ENCODE measurements at regions not wholly inside any gene's neighbourhood (a gene's known extent, or its start where the extent isn't known, plus 50 kb on each side); places are given as distances from the start of the nearest gene placed in this dataset.

GRCh38 chr4:171202908-171203307 is 610.3 kb upstream of the GALNTL6 start:
- no peaks in the 10 kb centered on the region for H3K4me1 Mint-ChIP-seq
- H3K36me3 Mint-ChIP-seq (ENCODE audit: low read depth): no peaks in the 10 kb centered on the region
- TF ChIP-seq, protein P1, sequence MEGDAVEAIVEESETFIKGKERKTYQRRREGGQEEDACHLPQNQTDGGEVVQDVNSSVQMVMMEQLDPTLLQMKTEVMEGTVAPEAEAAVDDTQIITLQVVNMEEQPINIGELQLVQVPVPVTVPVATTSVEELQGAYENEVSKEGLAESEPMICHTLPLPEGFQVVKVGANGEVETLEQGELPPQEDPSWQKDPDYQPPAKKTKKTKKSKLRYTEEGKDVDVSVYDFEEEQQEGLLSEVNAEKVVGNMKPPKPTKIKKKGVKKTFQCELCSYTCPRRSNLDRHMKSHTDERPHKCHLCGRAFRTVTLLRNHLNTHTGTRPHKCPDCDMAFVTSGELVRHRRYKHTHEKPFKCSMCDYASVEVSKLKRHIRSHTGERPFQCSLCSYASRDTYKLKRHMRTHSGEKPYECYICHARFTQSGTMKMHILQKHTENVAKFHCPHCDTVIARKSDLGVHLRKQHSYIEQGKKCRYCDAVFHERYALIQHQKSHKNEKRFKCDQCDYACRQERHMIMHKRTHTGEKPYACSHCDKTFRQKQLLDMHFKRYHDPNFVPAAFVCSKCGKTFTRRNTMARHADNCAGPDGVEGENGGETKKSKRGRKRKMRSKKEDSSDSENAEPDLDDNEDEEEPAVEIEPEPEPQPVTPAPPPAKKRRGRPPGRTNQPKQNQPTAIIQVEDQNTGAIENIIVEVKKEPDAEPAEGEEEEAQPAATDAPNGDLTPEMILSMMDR (conservative IDR thresholded peaks at IDR 0.05): no peak
- H3K27me3 Mint-ChIP-seq (ENCODE audit: low read depth): no peaks in the 10 kb centered on the region
- H3K4me3 Mint-ChIP-seq: no peak overlapping the region
- H3K27ac Mint-ChIP-seq (ENCODE audit: unreplicated experiment): no peak overlapping the region
- no peak for DNase-seq (ENCODE audit: low read depth, low spot score)
- H3K9me3 Mint-ChIP-seq: no peaks in the 10 kb centered on the region

GRCh38 chr4:171186700-171187099 is 626.5 kb upstream of the GALNTL6 start:
- no peaks in the 10 kb centered on the region for H3K36me3 Mint-ChIP-seq (ENCODE audit: low read depth)
- H3K4me1 Mint-ChIP-seq: no peaks in the 10 kb centered on the region
- no peaks in the 10 kb centered on the region for H3K27me3 Mint-ChIP-seq (ENCODE audit: low read depth)
- no peaks in the 10 kb centered on the region for H3K9me3 Mint-ChIP-seq
- TF ChIP-seq, protein P1 (conservative IDR thresholded peaks at IDR 0.05): no peak
- no peak for DNase-seq (ENCODE audit: low read depth, low spot score)
- no peak overlapping the region for H3K27ac Mint-ChIP-seq (ENCODE audit: unreplicated experiment)
- H3K4me3 Mint-ChIP-seq: no peak overlapping the region

- Mint-ChIP-seq H3K9me3 (no peaks in the 10 kb centered on the region), H3K4me1 (no peaks in the 10 kb centered on the region)
Observed at GRCh38 chr4:171181090-171181489, 632.1 kb upstream of the GALNTL6 start.

GRCh38 chr4:171170671-171171070 is 642.5 kb upstream of the GALNTL6 start:
- Mint-ChIP-seq H3K27me3 (ENCODE audit: low read depth) (no peaks in the 10 kb centered on the region), H3K4me3 (no peak overlapping the region), H3K4me1 (no peaks in the 10 kb centered on the region), H3K9me3 (peaks cover 10% of the 10 kb centered on the region), H3K27ac (ENCODE audit: unreplicated experiment) (no peak overlapping the region), H3K36me3 (ENCODE audit: low read depth) (no peaks in the 10 kb centered on the region)
- TF ChIP-seq, protein P1 (conservative IDR thresholded peaks at IDR 0.05): no peak
- DNase-seq (ENCODE audit: low read depth, low spot score): no peak

More at GRCh38 chr4:171181090-171181489, 632.1 kb upstream of the GALNTL6 start:
- no peak for DNase-seq (ENCODE audit: low read depth, low spot score)
- H3K27me3 Mint-ChIP-seq (ENCODE audit: low read depth): no peaks in the 10 kb centered on the region
- TF ChIP-seq, protein P1 (conservative IDR thresholded peaks at IDR 0.05): no peak
- H3K4me3 Mint-ChIP-seq: no peak overlapping the region
- no peaks in the 10 kb centered on the region for H3K36me3 Mint-ChIP-seq (ENCODE audit: low read depth)
- H3K27ac Mint-ChIP-seq (ENCODE audit: unreplicated experiment): peak overlapping the region; percentile 8

DNA sequence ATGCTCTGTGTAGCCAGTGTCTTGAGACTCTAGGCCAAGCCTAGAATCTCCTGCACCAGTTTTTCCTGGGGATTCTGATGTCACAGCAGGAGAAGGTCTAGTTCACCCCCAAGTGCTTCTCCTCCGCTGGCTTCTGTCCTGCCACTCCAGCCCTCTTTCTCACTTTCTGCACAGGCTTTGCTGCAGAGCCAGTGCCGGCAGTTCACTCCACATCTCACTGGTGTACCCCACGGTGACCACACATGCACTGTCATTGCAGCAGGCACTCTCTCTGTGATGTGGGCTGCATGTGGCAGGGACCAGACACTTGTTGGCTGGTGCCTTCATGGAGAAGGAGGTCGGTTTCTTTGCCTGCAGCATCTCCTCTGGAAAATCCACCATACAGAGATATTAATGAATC is 643.8 kb upstream of the GALNTL6 start:
- TF ChIP-seq, protein P1 (conservative IDR thresholded peaks at IDR 0.05): no peak
- Mint-ChIP-seq H3K27me3 (ENCODE audit: low read depth) (no peaks in the 10 kb centered on the region), H3K4me3 (no peak overlapping the region), H3K36me3 (ENCODE audit: low read depth) (no peaks in the 10 kb centered on the region), H3K4me1 (no peaks in the 10 kb centered on the region), H3K27ac (ENCODE audit: unreplicated experiment) (no peak overlapping the region), H3K9me3 (peaks cover 10% of the 10 kb centered on the region)
- DNase-seq (ENCODE audit: low read depth, low spot score): no peak

- peaks cover 4% of the 10 kb centered on the region for H3K4me1 Mint-ChIP-seq
- no peak for DNase-seq (ENCODE audit: low read depth, low spot score)
- H3K27me3 Mint-ChIP-seq (ENCODE audit: low read depth): no peaks in the 10 kb centered on the region
- no peak overlapping the region for H3K27ac Mint-ChIP-seq (ENCODE audit: unreplicated experiment)
- no peaks in the 10 kb centered on the region for H3K36me3 Mint-ChIP-seq (ENCODE audit: low read depth)
- TF ChIP-seq, protein P1 (conservative IDR thresholded peaks at IDR 0.05): no peak
- H3K9me3 Mint-ChIP-seq: peaks cover 1% of the 10 kb centered on the region
- H3K4me3 Mint-ChIP-seq: no peak overlapping the region
Observed at GRCh38 chr4:171162478-171162877, 650.7 kb upstream of the GALNTL6 start.
